Neural crest cell (in vitro differentiated cells): ENCODE measurements at regions not wholly inside any gene's neighbourhood (a gene's known extent, or its start where the extent isn't known, plus 50 kb on each side); places are given as distances from the start of the nearest gene placed in this dataset.

Experiments used
- DNase-seq: peaks from one replicate; pipeline ENCODE4 v3.0.0; 2021; ENCODE audit warnings: low read depth, mixed read lengths, low spot score
- H3K27ac Mint-ChIP-seq: one replicate; pipeline ENCODE4 v1.8.0; 2021; ENCODE audit warnings: mild to moderate bottlenecking, mixed read lengths; ENCODE audit not compliant: unreplicated experiment
- H3K27me3 Mint-ChIP-seq: 2 replicates; pipeline ENCODE4 v1.8.0; 2021; ENCODE audit warnings: low read depth, mild to moderate bottlenecking, mixed read lengths
- H3K36me3 Mint-ChIP-seq: 2 replicates; pipeline ENCODE4 v1.8.0; 2021; ENCODE audit warnings: low read depth, mild to moderate bottlenecking, mixed read lengths
- H3K4me1 Mint-ChIP-seq: 2 replicates; pipeline ENCODE4 v1.8.0; 2021; ENCODE audit warnings: mixed read lengths
- H3K4me3 Mint-ChIP-seq: one replicate; pipeline ENCODE4 v1.8.0; 2021; ENCODE audit warnings: mild to moderate bottlenecking, mixed read lengths
- H3K9me3 Mint-ChIP-seq: 2 replicates; pipeline ENCODE4 v1.8.0; 2021; ENCODE audit warnings: mixed read lengths
- TF ChIP-seq, protein P1 (sequence below): fragments of 200-600 bp; sonication (generic); conservative IDR thresholded peaks from 2 replicates; pipeline ENCODE4 v1.5.0; 2021; ENCODE audit warnings: antibody characterized with exemption, mild to moderate bottlenecking

DNA sequence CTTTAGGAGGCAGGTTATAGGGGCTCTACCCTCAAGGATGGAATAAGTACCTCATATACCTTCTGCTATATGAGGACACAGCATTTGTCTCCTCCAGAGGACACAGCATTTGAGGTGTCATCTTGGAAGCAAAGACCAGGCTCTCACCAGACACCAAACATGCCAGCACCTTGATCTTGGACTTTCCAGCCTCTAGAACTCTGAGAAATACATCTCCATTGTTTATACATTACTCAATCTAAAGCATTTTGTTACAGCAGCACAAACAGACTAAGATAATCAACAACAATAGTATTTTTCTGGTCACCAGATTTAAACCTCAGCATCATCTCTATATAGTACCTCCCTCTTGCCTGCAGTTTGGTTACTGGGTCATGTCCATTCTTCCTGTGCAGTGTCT lies 237.5 kb upstream of the KLF3 start:
- Mint-ChIP-seq H3K27ac (no peak overlapping the region), H3K9me3 (no peaks in the 10 kb centered on the region), H3K4me1 (peaks cover 43% of the 10 kb centered on the region), H3K4me3 (no peak overlapping the region), H3K36me3 (peaks cover 2% of the 10 kb centered on the region), H3K27me3 (no peaks in the 10 kb centered on the region)
- DNase-seq: no peak
- TF ChIP-seq, protein P1, sequence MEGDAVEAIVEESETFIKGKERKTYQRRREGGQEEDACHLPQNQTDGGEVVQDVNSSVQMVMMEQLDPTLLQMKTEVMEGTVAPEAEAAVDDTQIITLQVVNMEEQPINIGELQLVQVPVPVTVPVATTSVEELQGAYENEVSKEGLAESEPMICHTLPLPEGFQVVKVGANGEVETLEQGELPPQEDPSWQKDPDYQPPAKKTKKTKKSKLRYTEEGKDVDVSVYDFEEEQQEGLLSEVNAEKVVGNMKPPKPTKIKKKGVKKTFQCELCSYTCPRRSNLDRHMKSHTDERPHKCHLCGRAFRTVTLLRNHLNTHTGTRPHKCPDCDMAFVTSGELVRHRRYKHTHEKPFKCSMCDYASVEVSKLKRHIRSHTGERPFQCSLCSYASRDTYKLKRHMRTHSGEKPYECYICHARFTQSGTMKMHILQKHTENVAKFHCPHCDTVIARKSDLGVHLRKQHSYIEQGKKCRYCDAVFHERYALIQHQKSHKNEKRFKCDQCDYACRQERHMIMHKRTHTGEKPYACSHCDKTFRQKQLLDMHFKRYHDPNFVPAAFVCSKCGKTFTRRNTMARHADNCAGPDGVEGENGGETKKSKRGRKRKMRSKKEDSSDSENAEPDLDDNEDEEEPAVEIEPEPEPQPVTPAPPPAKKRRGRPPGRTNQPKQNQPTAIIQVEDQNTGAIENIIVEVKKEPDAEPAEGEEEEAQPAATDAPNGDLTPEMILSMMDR: no peak

DNA sequence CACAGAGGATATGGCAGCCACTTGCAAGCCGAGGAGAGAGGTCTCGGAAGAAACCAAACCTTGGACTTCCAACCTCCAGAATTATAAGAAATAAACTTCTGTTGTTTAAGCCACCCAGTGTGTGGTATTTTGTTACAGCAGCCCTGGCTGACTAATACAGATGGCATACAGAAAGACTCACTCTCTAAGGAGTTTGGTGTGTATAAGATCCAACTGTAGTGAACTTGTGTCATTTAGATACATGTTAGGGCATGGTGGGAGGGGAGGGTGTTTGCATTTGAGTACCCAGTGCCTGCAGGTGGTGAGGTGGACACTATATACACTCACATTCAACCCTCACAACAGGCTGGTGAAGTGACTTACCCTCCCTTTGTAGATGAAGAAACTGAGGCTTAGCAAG lies 233.2 kb upstream of the KLF3 start:
- TF ChIP-seq, protein P1: no peak
- Mint-ChIP-seq H3K27ac (no peak overlapping the region), H3K36me3 (peaks cover 15% of the 10 kb centered on the region), H3K4me3 (no peak overlapping the region), H3K27me3 (no peaks in the 10 kb centered on the region), H3K4me1 (peaks cover 8% of the 10 kb centered on the region), H3K9me3 (peaks cover 10% of the 10 kb centered on the region)
- DNase-seq: no peak

DNA sequence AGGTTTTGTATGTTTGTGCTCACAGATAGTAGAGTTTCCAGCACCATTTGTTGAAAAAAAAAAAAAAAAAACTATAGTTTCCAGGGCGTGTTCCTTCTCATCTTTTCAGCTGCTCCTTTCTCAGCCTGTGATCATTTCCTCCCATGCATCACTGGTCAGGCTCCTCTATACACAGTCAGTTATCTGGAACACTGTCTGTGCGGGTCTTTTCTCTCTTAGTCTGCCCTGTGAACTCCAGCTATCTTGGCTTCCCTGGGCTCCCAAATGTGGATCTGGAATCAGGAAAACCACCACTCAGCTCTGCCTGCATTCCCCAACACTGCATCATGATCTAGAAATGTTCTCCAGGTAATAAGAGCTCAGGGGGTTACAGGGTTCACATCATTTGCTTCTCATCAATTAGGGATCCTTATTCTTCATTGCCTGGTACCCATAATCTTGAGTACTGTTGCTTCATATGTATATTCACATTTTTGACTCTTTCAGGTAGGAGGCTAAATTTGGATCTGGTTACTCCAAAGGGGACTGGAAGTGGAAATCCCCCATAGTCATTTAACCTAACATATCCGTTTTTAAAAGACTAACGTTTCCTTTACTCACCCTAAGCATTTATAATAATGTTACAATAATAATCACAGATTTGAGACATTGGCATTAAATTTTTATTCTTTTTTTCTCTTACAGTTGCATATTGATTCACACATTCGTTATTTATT lies 221.8 kb upstream of the KLF3 start:
- no peak for DNase-seq
- H3K4me1 Mint-ChIP-seq: no peaks in the 10 kb centered on the region
- TF ChIP-seq, protein P1: no peak
- no peak overlapping the region for H3K4me3 Mint-ChIP-seq
- peaks cover 15% of the 10 kb centered on the region for H3K9me3 Mint-ChIP-seq
- H3K27ac Mint-ChIP-seq: no peak overlapping the region
- no peaks in the 10 kb centered on the region for H3K27me3 Mint-ChIP-seq
- peaks cover 22% of the 10 kb centered on the region for H3K36me3 Mint-ChIP-seq

DNA sequence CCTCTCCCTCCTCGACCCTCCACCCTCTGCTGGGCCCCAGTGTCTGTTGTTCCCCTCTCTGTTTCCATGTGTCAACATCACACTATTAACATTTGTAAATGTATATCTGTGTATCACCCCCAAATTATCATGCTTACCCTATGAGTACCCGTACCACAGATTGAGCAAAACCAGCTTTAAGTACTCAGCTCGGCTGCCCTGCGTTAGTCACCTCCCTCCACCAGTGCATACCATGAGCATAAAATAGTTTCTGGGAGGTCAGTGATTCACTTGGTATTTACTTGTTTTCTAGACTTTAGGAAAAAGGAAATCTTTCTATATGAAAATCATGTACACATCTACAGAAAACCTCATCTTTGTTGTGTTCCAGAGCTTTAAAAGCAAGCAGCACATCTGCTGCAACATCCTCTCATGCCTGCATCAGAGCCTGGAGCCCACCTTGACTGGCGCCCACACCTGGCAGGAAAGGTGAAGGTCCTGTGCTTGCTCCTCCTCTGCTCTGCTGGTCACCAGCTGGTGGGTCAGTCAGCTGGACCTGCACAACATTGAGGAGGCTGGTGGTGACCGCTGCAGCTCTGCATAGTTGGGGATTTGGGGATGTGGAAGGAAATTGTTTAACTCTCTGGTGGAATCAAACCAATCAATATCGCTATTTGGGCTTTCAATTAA lies 214.4 kb upstream of the KLF3 start:
- peaks cover 10% of the 10 kb centered on the region for H3K36me3 Mint-ChIP-seq
- no peaks in the 10 kb centered on the region for H3K27me3 Mint-ChIP-seq
- TF ChIP-seq, protein P1: no peak
- H3K9me3 Mint-ChIP-seq: peaks cover 5% of the 10 kb centered on the region
- no peak overlapping the region for H3K27ac Mint-ChIP-seq
- no peak for DNase-seq
- H3K4me1 Mint-ChIP-seq: peaks cover 3% of the 10 kb centered on the region
- H3K4me3 Mint-ChIP-seq: no peak overlapping the region

DNA sequence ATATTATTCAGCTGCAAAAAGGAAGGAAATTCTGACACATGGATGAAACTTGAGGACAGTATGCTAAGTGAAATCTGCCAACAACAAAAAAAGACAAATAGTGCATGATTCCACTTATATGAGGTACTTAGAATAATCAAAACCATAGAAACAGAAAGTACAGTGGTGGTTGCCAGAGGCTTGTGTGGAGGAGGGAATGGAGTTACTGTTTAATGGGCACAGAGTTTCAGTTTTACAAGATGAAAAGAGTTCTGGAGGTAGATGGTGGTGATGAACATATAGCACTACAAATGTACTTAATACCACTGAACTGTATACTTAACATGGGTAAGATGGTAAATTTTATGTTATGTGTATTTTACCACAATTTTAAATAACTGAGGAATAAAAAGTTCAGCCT lies 212.0 kb upstream of the KLF3 start:
- peaks cover 7% of the 10 kb centered on the region for H3K36me3 Mint-ChIP-seq
- TF ChIP-seq, protein P1: no peak
- peaks cover 5% of the 10 kb centered on the region for H3K9me3 Mint-ChIP-seq

More for the DNA sequence above, 212.0 kb upstream of the KLF3 start:
- Mint-ChIP-seq H3K4me3 (no peak overlapping the region), H3K27me3 (no peaks in the 10 kb centered on the region), H3K27ac (no peak overlapping the region), H3K4me1 (peaks cover 3% of the 10 kb centered on the region)
- DNase-seq: no peak
